GM08714 (cell line): ENCODE measurements at regions not wholly inside any gene's neighbourhood (a gene's known extent, or its start where the extent isn't known, plus 50 kb on each side); places are given as distances from the start of the nearest gene placed in this dataset.

Source experiments
- H3K4me3 ChIP-seq: fragments of 200-500 bp; sonication (Bioruptor generic); 2 replicates; pipeline ENCODE4 v1.5.1; 2014; ENCODE audit warnings: mild to moderate bottlenecking, low read length, inconsistent platforms
- ZNF274 ChIP-seq: IDR thresholded peaks from 2 replicates; pipeline ENCODE4 v1.6.1; 2012; ENCODE audit warnings: mild to moderate bottlenecking, low read depth, low read length

- no peak overlapping the region for H3K4me3 ChIP-seq
- no peak for TF ChIP-seq ZNF274
Measured at GRCh38 chr4:140257461-140258305, 103.7 kb upstream of the MAML3 start.

GRCh38 chr4:140256941-140257340 is 103.0 kb upstream of the MAML3 start:
- no peak overlapping the region for H3K4me3 ChIP-seq
- TF ChIP-seq ZNF274, result no peak

DNA sequence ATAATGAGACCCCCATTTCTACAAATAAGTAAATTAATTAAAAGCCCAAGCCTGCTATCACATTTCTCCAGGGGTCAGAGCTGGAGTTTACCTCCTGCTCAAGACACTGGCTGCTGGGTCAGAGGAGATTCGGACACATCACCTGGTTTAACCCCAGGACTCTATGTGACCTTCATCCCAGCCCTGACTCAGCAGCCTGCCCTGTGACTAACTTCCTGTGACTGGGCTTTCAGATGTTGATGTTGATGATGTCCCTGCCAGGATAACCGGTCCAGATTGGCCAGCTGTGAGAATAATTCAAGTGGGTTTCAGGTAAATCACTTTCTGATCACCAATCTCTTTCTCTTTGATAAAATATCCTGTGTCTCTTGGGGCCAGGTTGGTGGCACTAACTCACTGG is 102.4 kb upstream of the MAML3 start:
- TF ChIP-seq ZNF274, result no peak
- no peak overlapping the region for H3K4me3 ChIP-seq

DNA sequence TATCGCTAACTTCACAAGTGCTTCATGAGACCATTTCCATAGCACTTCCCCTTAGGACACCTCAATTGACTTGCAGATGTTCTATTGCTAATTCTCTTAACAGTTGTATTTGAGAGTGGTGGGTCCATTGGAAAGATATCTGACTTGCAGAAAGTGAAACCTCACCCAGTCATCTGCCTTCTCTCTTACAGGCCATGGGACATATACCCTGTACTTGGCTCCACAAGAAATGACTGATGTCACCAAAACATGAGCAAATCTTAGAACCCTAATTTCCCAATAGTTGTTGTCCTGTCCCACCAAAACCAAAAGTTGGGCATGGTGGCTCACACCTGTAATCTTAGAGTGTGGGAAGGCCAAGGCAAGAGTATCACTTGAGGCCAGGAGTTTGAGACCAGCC is 101.9 kb upstream of the MAML3 start:
- H3K4me3 ChIP-seq, result no peak overlapping the region
- no peak for TF ChIP-seq ZNF274

GRCh38 chr4:140255467-140255866 is 101.5 kb upstream of the MAML3 start:
- no peak for TF ChIP-seq ZNF274
- H3K4me3 ChIP-seq, result no peak overlapping the region

GRCh38 chr4:140254651-140255299 is 100.8 kb upstream of the MAML3 start:
- no peak for TF ChIP-seq ZNF274
- no peak overlapping the region for H3K4me3 ChIP-seq

DNA sequence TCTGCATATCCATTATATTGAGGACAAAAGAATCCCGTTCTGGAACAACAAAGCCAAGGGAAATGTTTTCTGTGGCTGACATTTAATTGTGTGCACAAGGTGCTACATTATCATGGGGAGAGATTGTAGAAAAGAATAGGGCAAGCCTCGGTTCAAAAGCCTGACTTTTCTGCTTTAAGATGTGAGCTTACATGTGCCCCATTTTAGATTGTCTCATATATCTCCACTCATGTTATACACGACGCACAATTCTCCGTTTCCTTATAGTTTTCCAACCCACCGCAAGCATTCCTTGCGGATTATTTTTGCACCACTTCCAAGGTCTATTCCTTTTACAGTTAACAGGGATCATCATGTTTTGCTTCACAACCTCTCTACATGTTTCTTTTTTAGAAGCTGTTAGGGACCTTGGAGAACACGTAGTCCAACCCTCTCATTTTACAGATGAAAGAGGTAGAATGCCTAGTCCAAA is 99.6 kb upstream of the MAML3 start:
- no peak for TF ChIP-seq ZNF274

GRCh38 chr4:140252742-140253555 is 99.0 kb upstream of the MAML3 start:
- no peak for TF ChIP-seq ZNF274
- peak overlapping the region; percentile 41; the same call in 1 of the 2 replicates for H3K4me3 ChIP-seq

More for the DNA sequence above, 99.6 kb upstream of the MAML3 start:
- H3K4me3 ChIP-seq, result no peak overlapping the region

DNA sequence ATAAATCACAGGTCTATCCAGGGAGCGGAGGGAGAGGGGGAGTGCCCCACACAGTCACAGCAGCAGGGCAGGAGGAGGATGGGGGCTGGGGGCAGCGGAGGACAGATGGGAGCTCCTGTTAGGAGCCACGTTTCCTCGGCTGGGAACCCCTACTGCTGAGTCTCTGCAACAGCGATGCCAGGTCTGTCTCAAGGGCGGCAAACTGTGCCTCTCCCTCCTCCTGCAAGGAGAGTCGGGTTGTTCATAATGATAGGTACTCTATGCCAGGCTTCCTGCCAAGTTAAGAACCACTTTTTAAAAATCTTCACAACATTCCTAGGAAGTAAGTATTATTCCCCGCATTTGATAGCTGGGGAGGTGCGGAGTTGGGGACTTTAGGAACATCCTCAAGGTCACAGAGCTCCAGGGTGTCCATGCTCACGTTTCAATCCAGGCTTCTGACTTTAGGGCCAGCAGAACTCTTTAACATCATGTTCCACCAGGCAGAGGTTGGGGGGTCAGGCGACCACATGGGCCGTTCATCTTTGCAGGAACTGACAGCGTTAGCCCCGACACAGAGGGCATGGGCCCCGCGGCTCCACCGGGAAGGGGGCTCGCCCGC is 98.3 kb upstream of the MAML3 start:
- no peak overlapping the region for H3K4me3 ChIP-seq
- TF ChIP-seq ZNF274, result no peak

- TF ChIP-seq ZNF274, result no peak
- H3K4me3 ChIP-seq, result no peak overlapping the region
Measured at GRCh38 chr4:140251571-140251970, 97.6 kb upstream of the MAML3 start.

DNA sequence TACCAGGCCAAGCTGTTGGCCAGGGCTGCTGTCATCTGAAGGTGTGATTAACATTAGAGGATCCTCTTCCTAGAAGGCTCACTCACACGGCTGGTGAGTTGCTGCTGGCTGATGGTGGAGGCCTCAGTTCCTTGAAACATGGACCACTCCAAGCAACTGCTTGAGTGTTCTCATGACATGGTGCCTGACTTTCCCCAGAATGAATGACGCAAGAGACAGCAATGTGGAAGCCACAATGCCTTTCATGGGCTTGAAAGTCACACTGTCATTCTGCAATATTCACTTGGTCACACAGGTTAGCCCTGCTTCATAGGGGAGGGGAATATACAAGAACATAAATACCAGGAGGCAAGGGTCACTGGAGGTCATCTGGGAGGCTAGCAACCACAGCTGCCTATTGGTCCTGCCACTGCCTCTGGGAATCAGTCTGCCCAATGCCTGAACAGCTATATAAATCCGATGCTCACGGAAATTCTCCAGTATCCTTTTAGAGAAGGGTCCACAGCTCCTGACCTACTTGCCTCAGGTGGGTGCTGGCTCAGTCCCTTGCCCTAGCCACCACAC is 97.1 kb upstream of the MAML3 start:
- no peak overlapping the region for H3K4me3 ChIP-seq
- no peak for TF ChIP-seq ZNF274

- H3K4me3 ChIP-seq, result no peak overlapping the region
- TF ChIP-seq ZNF274, result no peak
Measured at GRCh38 chr4:140249351-140249750, 95.4 kb upstream of the MAML3 start.

GRCh38 chr4:140247237-140247636 is 93.3 kb upstream of the MAML3 start:
- no peak overlapping the region for H3K4me3 ChIP-seq
- TF ChIP-seq ZNF274, result no peak

- H3K4me3 ChIP-seq, result no peak overlapping the region
- no peak for TF ChIP-seq ZNF274
Measured at GRCh38 chr4:140246216-140246615, 92.2 kb upstream of the MAML3 start.

DNA sequence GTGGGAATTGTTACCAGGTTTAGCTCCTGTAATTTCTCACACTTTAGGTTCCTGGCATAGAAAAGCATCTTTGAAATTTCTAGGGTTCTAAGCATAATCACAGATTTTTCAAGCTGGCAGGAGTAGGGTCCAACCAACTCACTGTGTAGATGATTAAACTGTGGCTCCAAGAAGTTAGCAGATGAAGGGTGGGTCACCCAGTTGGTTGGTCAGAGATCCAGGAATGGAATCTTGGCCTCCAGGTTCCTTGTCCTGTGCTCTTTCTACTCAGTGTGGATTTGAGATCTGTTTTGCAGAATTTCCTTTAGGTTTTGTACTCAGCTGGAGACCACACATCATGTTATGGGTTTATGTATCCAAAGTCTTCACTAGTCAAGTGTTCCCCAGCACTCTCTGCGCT is 90.3 kb upstream of the MAML3 start:
- no peak overlapping the region for H3K4me3 ChIP-seq
- no peak for TF ChIP-seq ZNF274
